ENCODE measurements at regions not wholly inside any gene's neighbourhood (a gene's known extent, or its start where the extent isn't known, plus 50 kb on each side); places are given as distances from the start of the nearest gene placed in this dataset.

- H3K27ac Mint-ChIP-seq (ENCODE audit: unreplicated experiment), result no peak overlapping the region
- H3K9me3 Mint-ChIP-seq (ENCODE audit: unreplicated experiment), result peaks cover 5% of the 10 kb centered on the region
- POLR2A ChIA-PET, result no interaction called here
Measured at GRCh38 chr1:218625393-218625792, 280.3 kb downstream of the TGFB2 start.

GRCh38 chr1:218633238-218633988 lies 288.3 kb downstream of the TGFB2 start:
- Mint-ChIP-seq H3K4me3 (ENCODE audit: unreplicated experiment) (no peak overlapping the region), H3K27ac (ENCODE audit: unreplicated experiment) (no peak overlapping the region), H3K36me3 (ENCODE audit: insufficient read depth, unreplicated experiment) (no peaks in the 10 kb centered on the region), H3K4me1 (ENCODE audit: low read depth, unreplicated experiment) (no peaks in the 10 kb centered on the region), H3K27me3 (ENCODE audit: insufficient read depth, unreplicated experiment) (no peaks in the 10 kb centered on the region), H3K9me3 (ENCODE audit: unreplicated experiment) (peaks cover 24% of the 10 kb centered on the region)
- Histone ChIP-seq H3K9me3 (no peaks in the 10 kb centered on the region; the same call in 1 of the 2 replicates), H3K4me3 (ENCODE audit: low read depth, low read length) (no peak overlapping the region), H3K4me1 (no peaks in the 10 kb centered on the region), H3K27me3 (replicated peaks; ENCODE audit: control insufficient read depth, insufficient read depth, low read length) (no peaks in the 10 kb centered on the region), H3K36me3 (ENCODE audit: control insufficient read depth, insufficient read depth, low read length) (no peaks in the 10 kb centered on the region)
- DNase-seq, result no peak
- TF ChIP-seq CTCF (IDR thresholded peaks at IDR 0.05; ENCODE audit: insufficient read depth in 1 of 2, low read depth in 1 of 2, low read length in 1 of 2, severe bottlenecking in 1 of 2, unreplicated experiment in 1 of 2), result no peak
- ChIA-PET CTCF (no interaction called here), POLR2A (no interaction called here)
- intact Hi-C loops (cut with micrococcal nuclease; ENCODE audit: unreplicated experiment), result no loop called here
- no TSS peak for BruUV-seq (replicated peaks)

More at GRCh38 chr1:218625393-218625792, 280.3 kb downstream of the TGFB2 start:
- DNase-seq, result no peak
- Histone ChIP-seq H3K4me3 (ENCODE audit: low read depth, low read length) (no peak overlapping the region), H3K4me1 (no peaks in the 10 kb centered on the region), H3K27me3 (replicated peaks; ENCODE audit: control insufficient read depth, insufficient read depth, low read length) (no peaks in the 10 kb centered on the region), H3K36me3 (ENCODE audit: control insufficient read depth, insufficient read depth, low read length) (no peaks in the 10 kb centered on the region), H3K9me3 (0 out of 2 replicates have a peak, but pooled peaks cover 3% of the 10 kb centered on the region)
- BruUV-seq (replicated peaks), result no TSS peak
- no peak overlapping the region for H3K4me3 Mint-ChIP-seq (ENCODE audit: unreplicated experiment)
- H3K27me3 Mint-ChIP-seq (ENCODE audit: insufficient read depth, unreplicated experiment), result no peaks in the 10 kb centered on the region
- H3K36me3 Mint-ChIP-seq (ENCODE audit: insufficient read depth, unreplicated experiment), result no peaks in the 10 kb centered on the region
- intact Hi-C loops (cut with micrococcal nuclease; ENCODE audit: unreplicated experiment), result no loop called here
- no peak for TF ChIP-seq CTCF (IDR thresholded peaks at IDR 0.05; ENCODE audit: insufficient read depth in 1 of 2, low read depth in 1 of 2, low read length in 1 of 2, severe bottlenecking in 1 of 2, unreplicated experiment in 1 of 2)
- no peaks in the 10 kb centered on the region for H3K4me1 Mint-ChIP-seq (ENCODE audit: low read depth, unreplicated experiment)
- CTCF ChIA-PET, result no interaction called here

GRCh38 chr1:218634212-218634611 lies 289.1 kb downstream of the TGFB2 start:
- ChIA-PET CTCF (no interaction called here), POLR2A (no interaction called here)
- H3K27me3 ChIP-seq (replicated peaks; ENCODE audit: control insufficient read depth, insufficient read depth, low read length), result no peaks in the 10 kb centered on the region
- TF ChIP-seq CTCF (IDR thresholded peaks at IDR 0.05; ENCODE audit: insufficient read depth in 1 of 2, low read depth in 1 of 2, low read length in 1 of 2, severe bottlenecking in 1 of 2, unreplicated experiment in 1 of 2), result no peak
- Mint-ChIP-seq H3K4me3 (ENCODE audit: unreplicated experiment) (no peak overlapping the region), H3K27me3 (ENCODE audit: insufficient read depth, unreplicated experiment) (no peaks in the 10 kb centered on the region), H3K4me1 (ENCODE audit: low read depth, unreplicated experiment) (no peaks in the 10 kb centered on the region), H3K9me3 (ENCODE audit: unreplicated experiment) (peaks cover 24% of the 10 kb centered on the region), H3K36me3 (ENCODE audit: insufficient read depth, unreplicated experiment) (no peaks in the 10 kb centered on the region), H3K27ac (ENCODE audit: unreplicated experiment) (no peak overlapping the region)
- H3K4me3 ChIP-seq (ENCODE audit: low read depth, low read length), result no peak overlapping the region
- H3K36me3 ChIP-seq (ENCODE audit: control insufficient read depth, insufficient read depth, low read length), result no peaks in the 10 kb centered on the region
- no peaks in the 10 kb centered on the region; the same call in 1 of the 2 replicates for H3K9me3 ChIP-seq
- H3K4me1 ChIP-seq, result no peaks in the 10 kb centered on the region
- intact Hi-C loops (cut with micrococcal nuclease; ENCODE audit: unreplicated experiment), result no loop called here
- BruUV-seq (replicated peaks), result no TSS peak
- DNase-seq, result no peak
